CMK (cell line): ENCODE measurements at regions not wholly inside any gene's neighbourhood (a gene's known extent, or its start where the extent isn't known, plus 50 kb on each side); places are given as distances from the start of the nearest gene placed in this dataset.
"Not testable (repeated sequence)": the region's sequence is repeated elsewhere in the genome, so short reads cannot be mapped to it uniquely, and the experiment has no call there.

Experiments used
- DNase-seq: peaks from one replicate; pipeline ENCODE4 v3.0.0-alpha.2; 2010; ENCODE audit warnings: low read depth

GRCh38 chrX:113033966-113034680, 193.5 kb upstream of the AMOT start:
- no peak for DNase-seq

DNA sequence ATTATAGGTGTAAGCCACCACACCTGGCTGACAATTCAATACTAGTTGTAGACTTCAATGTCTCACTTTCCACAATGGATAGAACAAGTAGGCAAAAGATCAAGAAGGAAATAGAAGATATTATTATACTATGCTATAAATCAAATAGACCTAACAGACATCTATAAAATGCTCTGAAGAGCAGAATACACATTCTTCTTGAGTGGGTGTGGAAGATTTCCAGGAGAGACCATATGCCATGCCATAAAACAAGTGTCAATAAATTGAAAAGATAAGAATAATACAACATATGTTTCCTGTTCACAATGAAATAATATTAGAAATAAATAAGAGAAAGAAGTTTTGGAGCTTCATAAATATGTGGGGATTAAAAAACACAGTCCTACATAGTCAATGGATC, 179.3 kb upstream of the AMOT start:
- no peak for DNase-seq

DNA sequence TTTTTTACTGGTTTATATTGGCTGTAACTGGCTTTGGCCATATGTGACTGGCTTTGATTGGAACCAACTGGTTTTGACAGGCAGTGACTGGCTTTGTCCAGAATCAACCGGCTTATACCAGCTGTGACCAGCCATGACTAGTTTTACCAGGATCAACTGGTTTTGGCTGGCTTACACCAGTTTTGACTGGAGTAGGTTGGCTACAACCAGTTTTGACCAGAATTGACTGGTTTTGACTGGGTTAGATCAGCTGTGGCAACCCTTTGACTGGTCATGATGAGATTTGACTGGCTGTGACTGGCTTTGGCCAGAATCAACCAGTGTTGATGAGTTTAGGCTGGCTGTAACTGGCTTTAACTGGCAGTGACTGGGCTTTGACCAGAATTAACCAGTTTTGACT, 169.2 kb upstream of the AMOT start:
- no peak for DNase-seq

GRCh38 chrX:113009029-113009428, 168.4 kb upstream of the AMOT start:
- DNase-seq: no peak

GRCh38 chrX:113001836-113002235, 161.2 kb upstream of the AMOT start:
- no peak for DNase-seq

GRCh38 chrX:112997991-112998390, 157.4 kb upstream of the AMOT start:
- DNase-seq: no peak

- no peak for DNase-seq
These were observed 151.2 kb upstream of the AMOT start for GRCh38 chrX:112991801-112992200.

DNA sequence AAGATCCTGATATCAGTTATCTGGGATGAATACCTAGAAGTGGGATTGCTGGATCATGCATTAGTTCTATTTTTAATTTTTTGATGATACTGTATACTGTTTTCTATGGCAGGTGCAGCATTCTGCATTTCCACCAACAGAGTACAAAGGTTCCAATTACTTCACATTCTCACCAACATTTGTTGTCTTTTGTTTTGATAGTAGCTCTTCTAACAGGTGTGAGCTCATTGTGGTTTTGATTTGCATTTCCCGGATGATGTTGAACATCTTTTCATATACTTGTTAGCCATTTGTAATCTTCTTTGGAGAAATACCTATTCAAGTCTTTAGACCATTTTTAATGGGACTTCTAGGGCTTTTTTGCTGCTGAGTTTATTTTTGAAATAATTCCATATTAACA, 139.2 kb upstream of the AMOT start:
- no peak for DNase-seq

GRCh38 chrX:112968351-112969133, 127.9 kb upstream of the AMOT start:
- DNase-seq: no peak

- DNase-seq: no peak
These were observed 127.3 kb upstream of the AMOT start for GRCh38 chrX:112967903-112968302.

DNA sequence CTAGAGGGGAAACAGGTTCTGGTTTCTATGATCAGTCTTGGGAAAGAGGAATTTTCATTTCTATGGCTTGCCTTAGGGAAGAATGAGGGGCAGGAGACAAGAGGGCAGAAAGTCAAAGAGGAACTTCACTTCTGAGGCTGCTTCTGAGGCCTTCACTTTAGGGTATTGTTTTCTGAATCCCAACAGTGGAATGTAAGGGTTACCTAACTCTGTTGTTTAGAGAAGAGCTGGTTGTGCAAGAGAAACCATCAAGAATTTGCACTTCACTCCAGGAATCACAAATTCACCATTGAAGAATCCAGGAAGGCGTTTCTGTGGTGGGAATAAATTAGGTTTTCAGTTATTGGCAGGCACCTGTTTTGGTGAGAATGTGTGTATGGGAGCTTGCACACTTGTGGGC, 126.7 kb upstream of the AMOT start:
- no peak for DNase-seq

DNA sequence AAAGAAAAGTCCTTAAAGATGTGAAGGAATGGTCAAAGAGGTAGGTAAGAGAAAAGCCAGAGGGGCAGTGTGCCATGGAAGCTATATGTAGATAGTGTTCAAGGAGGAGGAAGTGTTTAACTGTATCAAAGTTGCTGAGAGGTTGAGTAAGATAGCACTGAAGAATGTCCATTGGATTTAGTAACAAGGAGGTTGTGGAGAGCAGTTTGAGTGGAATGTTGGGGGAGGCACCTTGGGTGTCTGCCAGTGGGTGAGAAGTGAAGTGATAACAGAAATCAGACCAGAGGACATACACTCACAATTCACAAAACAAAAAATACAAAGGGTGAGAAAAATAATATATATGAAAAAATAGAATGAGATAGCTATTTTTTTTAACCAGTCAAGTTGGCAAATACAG, 121.3 kb upstream of the AMOT start:
- no peak for DNase-seq

- DNase-seq: no peak
These were observed 107.5 kb upstream of the AMOT start for GRCh38 chrX:112947981-112948615.

DNA sequence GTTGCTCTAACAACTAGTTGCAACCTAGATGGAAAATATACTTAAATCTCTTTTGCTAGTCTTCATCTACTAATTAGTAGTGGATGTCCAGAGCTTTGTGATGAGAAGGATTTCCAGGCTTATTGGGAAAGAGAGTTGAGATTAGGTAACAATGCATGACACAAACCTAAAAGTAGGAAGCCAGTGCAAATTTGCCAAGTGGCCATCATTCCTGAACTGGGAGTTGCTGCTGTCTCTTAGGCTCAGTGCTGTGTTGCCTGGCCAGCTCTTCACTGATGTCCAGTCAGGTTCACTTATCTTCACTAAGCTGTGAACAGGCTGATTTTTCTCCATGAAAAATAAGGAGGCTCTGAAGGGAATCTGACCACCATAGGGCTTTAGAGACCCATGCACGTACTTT, 105.6 kb upstream of the AMOT start:
- DNase-seq: no peak

DNA sequence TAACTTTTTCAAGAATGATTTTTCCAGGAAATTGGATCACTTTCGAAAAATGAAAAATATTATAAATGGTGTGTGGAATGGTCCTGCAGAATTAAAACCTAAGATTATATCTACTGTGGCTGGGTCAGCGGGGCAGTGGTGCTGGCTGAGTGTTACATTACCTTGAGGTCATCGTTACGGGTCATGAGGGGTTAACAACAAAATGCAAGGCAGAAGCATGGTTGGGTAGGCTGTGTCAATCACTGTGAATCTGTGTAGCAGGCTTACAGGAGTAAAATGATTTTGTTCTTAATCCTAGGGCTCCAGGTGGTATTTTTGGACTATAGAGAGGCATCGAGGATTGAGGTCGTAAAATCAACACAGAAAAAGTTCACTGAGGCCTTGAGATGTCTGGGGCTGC, 105.2 kb upstream of the AMOT start:
- no peak for DNase-seq

GRCh38 chrX:112941209-112941837, 100.7 kb upstream of the AMOT start:
- no peak for DNase-seq

DNA sequence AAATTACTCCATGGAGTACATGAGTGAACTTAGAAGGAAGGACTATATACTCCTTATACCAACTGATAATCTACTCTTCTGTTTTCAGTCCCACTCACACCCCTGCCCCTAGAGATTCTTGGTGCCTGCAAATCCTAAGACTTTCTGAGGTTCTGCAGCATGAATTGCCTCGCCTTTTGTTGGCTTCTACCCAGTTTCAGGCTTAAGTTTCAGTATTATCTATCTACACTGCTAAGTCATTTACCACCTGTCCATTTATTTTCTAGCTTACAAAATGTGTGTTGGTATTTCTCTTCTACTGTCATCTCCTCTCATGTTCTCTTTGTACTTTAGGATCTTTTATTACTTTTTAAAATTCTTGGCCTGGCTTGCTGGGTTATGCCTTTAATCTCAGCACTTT, 94.4 kb upstream of the AMOT start:
- no peak for DNase-seq

- DNase-seq: no peak
These were observed 91.3 kb upstream of the AMOT start for GRCh38 chrX:112931900-112932299.

- no peak for DNase-seq
These were observed 90.8 kb upstream of the AMOT start for GRCh38 chrX:112931478-112931877.

DNA sequence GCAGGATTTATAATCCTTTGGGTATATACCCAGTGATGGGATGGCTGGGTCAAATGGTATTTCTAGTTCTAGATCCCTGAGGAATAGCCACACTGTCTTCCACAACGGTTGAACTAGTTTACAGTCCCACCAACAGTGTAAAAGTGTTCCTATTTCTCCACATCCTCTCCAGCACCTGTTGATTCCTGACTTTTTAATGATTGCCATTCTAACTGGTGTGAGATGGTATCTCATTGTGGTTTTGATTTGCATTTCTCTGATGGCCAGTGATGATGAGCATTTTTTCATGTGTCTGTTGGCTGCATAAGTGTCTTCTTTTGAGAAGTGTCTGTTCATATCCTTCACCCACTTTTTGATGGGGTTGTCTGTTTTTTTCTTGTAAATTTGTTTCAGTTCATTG, 82.8 kb upstream of the AMOT start:
- DNase-seq: not testable (repeated sequence)

GRCh38 chrX:112913807-112914206, 73.2 kb upstream of the AMOT start:
- DNase-seq: no peak

DNA sequence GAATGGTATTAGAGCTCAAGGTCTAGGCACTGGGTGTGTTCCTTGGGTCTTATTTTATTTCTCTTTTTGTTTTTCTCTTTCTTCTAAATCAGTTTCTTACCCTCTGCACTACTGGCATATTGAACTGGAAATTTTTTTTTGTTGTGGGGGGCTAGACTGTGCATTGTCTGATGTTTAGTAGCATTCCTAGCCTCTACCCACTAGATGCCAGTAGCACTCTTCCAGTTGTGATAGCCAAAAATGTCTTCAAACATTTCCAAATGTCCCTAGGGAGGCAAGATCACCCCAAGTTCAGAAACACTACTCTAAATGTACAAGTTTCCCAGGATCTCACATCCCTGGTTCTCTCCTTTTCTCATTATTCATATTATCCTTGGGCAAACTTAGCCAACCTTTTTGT, 69.8 kb upstream of the AMOT start:
- DNase-seq: no peak
